Kidney (tissue), 13 donors: ENCODE measurements at regions not wholly inside any gene's neighbourhood (a gene's known extent, or its start where the extent isn't known, plus 50 kb on each side); places are given as distances from the start of the nearest gene placed in this dataset.

Source experiments
- DNase-seq, 5 donors: peaks; one replicate each; pipeline ENCODE4 v3.0.0-alpha.2; 2013 to 2020
- FAIRE-seq: peaks from 2 replicates; lab custom pipeline; 2012; peaks lifted over from hg19 to GRCh38; lab: Jason Lieb, UNC
- H3K27ac ChIP-seq, 2 donors: one replicate each; pipeline ENCODE4 v1.7.0; 2013; ENCODE audit warnings: low read depth in 2 of 2, low read length in 2 of 2, inconsistent platforms in 1 of 2
- H3K27me3 ChIP-seq: one replicate; pipeline ENCODE4 v1.7.1; 2013; ENCODE audit warnings: low read length, inconsistent platforms; ENCODE audit not compliant: control insufficient read depth, insufficient read depth
- H3K36me3 ChIP-seq, 3 donors: one replicate each; pipeline versions ENCODE4 v1.7.0 to v1.7.1; 2013; ENCODE audit warnings: low read length in 3 of 3, control low read depth in 1 of 3, inconsistent platforms in 1 of 3; ENCODE audit not compliant: insufficient read depth in 3 of 3, control insufficient read depth in 2 of 3
- H3K4me1 ChIP-seq, 3 donors: one replicate each; pipeline versions ENCODE4 v1.7.0 to v1.7.1; 2013; ENCODE audit warnings: low read length in 3 of 3, inconsistent platforms in 1 of 3, low read depth in 1 of 3; ENCODE audit not compliant: control insufficient read depth in 2 of 3, insufficient read depth in 2 of 3
- H3K4me3 ChIP-seq, 3 donors: one replicate each; pipeline versions ENCODE4 v1.7.0 to v1.8.1; 2013; ENCODE audit warnings: low read length in 3 of 3, control low read depth in 1 of 3, inconsistent platforms in 1 of 3
- H3K9ac ChIP-seq, 3 donors: one replicate each; pipeline versions ENCODE4 v1.7.0 to v1.7.1; 2013; ENCODE audit warnings: low read length in 3 of 3, control low read depth in 1 of 3, inconsistent platforms in 1 of 3
- H3K9me3 ChIP-seq, 3 donors: one replicate each; pipeline versions ENCODE4 v1.7.0 to v1.7.1; 2013; ENCODE audit warnings: low read length in 3 of 3, control low read depth in 1 of 3, inconsistent platforms in 1 of 3; ENCODE audit not compliant: control insufficient read depth in 2 of 3, insufficient read depth in 1 of 3
- CTCF ChIP-seq: IDR thresholded peaks from 3 replicates; pipeline ENCODE4 v1.5.1; 2012; ENCODE audit warnings: mild to moderate bottlenecking, moderate library complexity, borderline replicate concordance; ENCODE audit not compliant: insufficient read depth; ENCODE audit errors: extremely low read depth
- intact Hi-C: fragments of 100-400 bp; cut with DNase I; formaldehyde crosslinking; loops from one replicate; pipeline ENCODE4 v1.11.1; 2022
- donor health status: control.
- donor health status: control.
- donor health status: control.
- donor health status: control.
- donor health status: control.
- donor health status: DM: yes; HTN: yes; CAD: no.
- donor health status: Normal renal cell carcinoma (clear cell type).

- no peak for TF ChIP-seq CTCF
- Histone ChIP-seq H3K9me3 (no peaks in the 10 kb centered on the region), H3K27me3 (no peaks in the 10 kb centered on the region), H3K27ac (no peak overlapping the region), H3K4me1 (no peaks in the 10 kb centered on the region), H3K9ac (no peak overlapping the region), H3K36me3 (no peaks in the 10 kb centered on the region), H3K4me3 (no peak overlapping the region)
- intact Hi-C loops = no loop called here
- DNase-seq (no peak), FAIRE-seq (no peak)
Observed at GRCh38 chr14:40347675-40348074, 915.4 kb upstream of the FBXO33 start.

- no peak for FAIRE-seq
- Histone ChIP-seq H3K4me3 (no peak overlapping the region), H3K27me3 (no peaks in the 10 kb centered on the region), H3K36me3 (no peaks in the 10 kb centered on the region), H3K9me3 (no peaks in the 10 kb centered on the region), H3K27ac (no peak overlapping the region), H3K9ac (no peak overlapping the region), H3K4me1 (no peaks in the 10 kb centered on the region)
- intact Hi-C loops = no loop called here
- TF ChIP-seq CTCF = no peak
- DNase-seq = no peak
Observed at GRCh38 chr14:40346275-40346674, 914.0 kb upstream of the FBXO33 start.

- Histone ChIP-seq H3K4me1 (no peaks in the 10 kb centered on the region), H3K4me3 (no peak overlapping the region), H3K27me3 (no peaks in the 10 kb centered on the region), H3K9me3 (no peaks in the 10 kb centered on the region), H3K36me3 (no peaks in the 10 kb centered on the region), H3K9ac (no peak overlapping the region), H3K27ac (no peak overlapping the region)
- DNase-seq = peak in 2 of 5 donors; percentile 43 to 47
- intact Hi-C loops = no loop called here
- no peak for FAIRE-seq
- no peak for TF ChIP-seq CTCF
Observed at GRCh38 chr14:40345334-40345733, 913.1 kb upstream of the FBXO33 start.

GRCh38 chr14:40340708-40341107, 908.5 kb upstream of the FBXO33 start:
- no peaks in the 10 kb centered on the region for H3K9me3 ChIP-seq
- no peak overlapping the region for H3K27ac ChIP-seq
- H3K27me3 ChIP-seq = no peaks in the 10 kb centered on the region
- H3K4me3 ChIP-seq = no peak overlapping the region
- no peak overlapping the region for H3K9ac ChIP-seq
- no peak for TF ChIP-seq CTCF
- DNase-seq = no peak
- FAIRE-seq = no peak
- no peaks in the 10 kb centered on the region for H3K36me3 ChIP-seq
- intact Hi-C loops = no loop called here
- no peaks in the 10 kb centered on the region for H3K4me1 ChIP-seq
